Activated CD8-positive, alpha-beta memory T cell treated with anti-CD3 and anti-CD28 coated beads for 48 hours (primary cell): ENCODE measurements at regions not wholly inside any gene's neighbourhood (a gene's known extent, or its start where the extent isn't known, plus 50 kb on each side); places are given as distances from the start of the nearest gene placed in this dataset.
"Not testable (repeated sequence)": the region's sequence is repeated elsewhere in the genome, so short reads cannot be mapped to it uniquely, and the experiment has no call there.

Source experiments
- DNase-seq, 3 experiments: peaks; one replicate each; pipeline ENCODE4 v3.0.0-alpha.2; 2020; ENCODE audit warnings: low read depth in 2 of 3, low spot score in 2 of 3

DNA sequence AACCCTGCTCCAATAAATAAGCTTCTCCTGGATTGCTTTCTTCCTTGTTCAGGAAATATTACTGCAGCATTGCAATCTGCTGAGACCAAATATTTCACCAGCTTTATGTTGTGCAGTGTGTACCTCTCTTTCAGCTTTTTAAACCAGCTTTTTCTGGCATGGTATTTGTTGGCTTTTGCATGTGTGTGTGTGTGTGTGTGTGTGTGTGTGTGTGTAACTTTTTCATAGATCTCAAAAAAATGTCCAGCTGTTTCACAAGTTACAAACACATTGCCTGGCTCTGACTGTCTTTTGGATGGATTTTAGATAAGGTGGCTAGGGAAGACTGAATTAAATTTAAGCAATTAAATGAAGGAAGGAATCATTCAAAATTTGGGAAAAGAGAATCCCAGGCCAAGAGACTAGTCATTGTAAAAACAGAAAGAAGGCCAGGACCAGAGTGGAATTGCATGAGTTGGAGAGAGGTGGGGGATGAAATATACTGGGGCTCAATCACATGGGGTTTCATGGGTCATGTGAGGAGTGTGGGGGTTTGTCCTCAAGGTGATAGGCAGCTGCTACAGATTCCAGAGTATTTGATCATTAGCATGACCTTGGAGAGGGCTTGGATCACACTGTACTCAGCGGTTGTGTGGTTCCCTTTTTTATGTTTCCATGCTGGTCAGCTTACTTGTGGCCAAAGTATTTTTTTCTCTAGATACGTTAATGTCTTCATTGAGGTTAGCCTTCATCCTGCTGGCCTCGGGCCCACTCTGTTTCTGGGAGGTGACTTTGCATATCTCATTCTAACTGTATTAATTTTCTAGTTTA, 357.7 kb upstream of the BOD1L1 start:
- no peak for DNase-seq

DNA sequence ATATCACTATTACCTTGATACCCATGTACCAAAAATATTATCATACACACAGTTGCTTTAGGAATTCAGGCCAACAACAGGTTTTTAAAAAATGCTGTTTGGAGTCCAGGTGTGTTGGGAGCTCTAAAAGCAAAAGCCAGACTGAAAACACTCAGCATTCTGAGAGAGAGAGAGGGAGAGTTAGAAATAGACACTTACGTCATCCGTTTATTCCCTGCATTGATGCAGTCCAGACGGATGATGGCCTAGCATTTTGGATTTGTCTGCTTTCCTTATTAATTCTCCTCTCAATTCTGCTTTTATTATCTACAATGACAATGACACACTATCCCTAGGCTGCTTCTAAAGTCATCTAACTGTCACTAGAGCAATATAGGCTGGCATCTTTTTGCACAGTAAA, 358.3 kb upstream of the BOD1L1 start:
- no peak for DNase-seq

DNA sequence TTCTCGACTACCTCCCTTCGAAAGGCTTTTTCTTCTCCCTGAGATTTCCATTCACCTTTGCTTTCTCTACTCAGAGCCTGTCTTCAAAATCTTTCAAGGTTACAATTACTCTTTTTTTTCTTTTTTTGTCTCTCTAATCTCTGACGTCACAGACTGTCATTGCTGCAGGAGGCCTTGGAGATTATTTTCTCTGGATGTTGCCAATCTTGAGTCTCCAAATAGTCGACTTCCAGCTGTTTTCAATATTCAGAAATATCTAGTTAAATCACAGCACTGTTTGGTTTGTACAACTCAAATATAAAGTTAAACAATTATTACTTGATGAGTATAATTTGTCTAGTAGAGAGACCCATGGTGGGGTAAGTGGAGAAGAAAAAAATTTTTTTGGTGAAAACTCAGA, 359.0 kb upstream of the BOD1L1 start:
- no peak for DNase-seq

DNA sequence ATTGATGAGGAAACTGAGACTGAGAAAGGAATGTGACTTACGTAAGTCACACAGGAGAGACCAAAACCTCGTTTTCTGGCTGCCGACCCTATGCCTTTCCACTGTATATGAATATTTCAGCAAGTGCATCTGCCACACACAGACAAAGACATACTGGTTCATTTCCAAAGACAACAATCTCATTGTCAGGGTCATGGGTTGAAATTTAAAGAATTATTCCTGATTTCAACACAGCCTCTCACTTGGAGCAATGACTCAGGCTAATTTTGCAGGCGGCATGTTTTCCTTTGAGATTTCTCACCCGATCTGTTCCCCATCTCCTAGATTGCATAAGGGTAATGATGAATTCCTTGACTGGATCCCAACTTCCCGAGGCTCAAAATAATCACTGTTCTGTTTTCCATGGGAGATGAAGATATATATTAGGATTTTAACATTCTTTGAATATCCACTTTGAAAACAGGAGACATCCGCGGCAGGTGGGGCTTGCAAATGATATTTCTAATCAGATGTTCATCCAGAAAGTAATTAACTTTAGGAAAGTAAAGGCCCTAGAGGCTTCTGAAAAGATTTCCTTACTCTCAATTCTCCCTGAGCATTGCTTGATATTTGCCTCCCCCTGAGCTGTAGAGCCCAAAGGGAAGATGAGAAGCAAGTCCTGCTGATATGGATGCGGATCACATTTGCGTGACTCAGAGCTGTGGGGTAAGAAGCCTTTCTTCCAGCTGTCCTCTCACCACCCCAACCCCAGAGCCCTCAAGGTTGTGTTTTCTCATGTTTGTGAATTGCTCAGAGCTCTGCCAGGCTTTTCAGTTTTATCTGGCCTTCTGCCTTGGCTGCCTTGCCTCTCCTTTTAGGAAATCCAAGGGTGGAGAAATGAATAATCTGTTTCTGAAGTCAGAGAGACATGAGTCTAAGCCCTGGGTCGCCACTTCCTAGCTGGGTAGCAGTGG, 361.1 kb upstream of the BOD1L1 start:
- DNase-seq: no peak

DNA sequence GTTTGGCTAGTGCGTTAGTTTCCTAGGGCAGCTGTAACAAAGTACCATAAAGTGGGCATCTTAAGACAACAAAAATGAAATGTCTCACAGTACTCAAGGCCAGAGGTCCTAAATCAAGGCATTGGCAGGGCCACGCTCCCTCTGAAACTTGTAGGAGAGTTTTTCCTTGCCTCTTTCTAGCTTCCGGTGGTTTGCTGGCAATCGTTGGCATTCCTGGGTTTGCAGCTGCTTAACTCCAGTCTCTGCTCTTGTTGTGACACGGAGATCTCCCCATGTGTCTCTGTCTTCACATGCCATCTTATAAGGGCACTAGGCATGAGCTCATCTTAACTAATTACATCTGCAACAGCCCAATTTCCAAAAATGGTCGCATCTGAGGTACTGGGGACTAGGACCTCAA, 362.0 kb upstream of the BOD1L1 start:
- no peak for DNase-seq

- DNase-seq: no peak
Observed at GRCh38 chr4:13990596-13991589, 363.4 kb upstream of the BOD1L1 start.

- DNase-seq: no peak
Observed at GRCh38 chr4:13992041-13992440, 364.5 kb upstream of the BOD1L1 start.

GRCh38 chr4:13992975-13993520, 365.5 kb upstream of the BOD1L1 start:
- no peak for DNase-seq

DNA sequence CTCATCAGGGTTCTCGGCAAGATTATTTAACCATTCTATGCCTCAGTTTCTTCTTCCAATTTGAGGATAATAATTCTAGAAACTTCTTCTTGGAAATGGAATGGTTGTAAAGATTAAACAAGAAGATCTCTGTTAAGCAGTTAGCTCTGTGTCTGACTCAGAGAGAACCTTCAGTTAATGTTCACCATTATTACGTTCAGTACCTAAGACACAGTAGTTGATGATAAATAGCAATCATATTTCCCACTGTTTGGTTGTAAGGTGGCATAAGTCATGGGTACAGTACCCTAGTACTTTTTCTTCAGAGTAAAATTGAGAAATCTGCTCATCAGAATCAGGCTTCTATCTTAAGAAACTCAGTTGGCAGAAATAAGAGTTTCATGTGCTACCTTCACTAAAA, 366.5 kb upstream of the BOD1L1 start:
- DNase-seq: no peak

GRCh38 chr4:13998850-13999445, 371.4 kb upstream of the BOD1L1 start:
- DNase-seq: no peak

- no peak for DNase-seq
Observed at GRCh38 chr4:14000091-14000814, 372.7 kb upstream of the BOD1L1 start.

- not testable (repeated sequence) for DNase-seq
Observed at GRCh38 chr4:14002331-14002730, 374.8 kb upstream of the BOD1L1 start.

DNA sequence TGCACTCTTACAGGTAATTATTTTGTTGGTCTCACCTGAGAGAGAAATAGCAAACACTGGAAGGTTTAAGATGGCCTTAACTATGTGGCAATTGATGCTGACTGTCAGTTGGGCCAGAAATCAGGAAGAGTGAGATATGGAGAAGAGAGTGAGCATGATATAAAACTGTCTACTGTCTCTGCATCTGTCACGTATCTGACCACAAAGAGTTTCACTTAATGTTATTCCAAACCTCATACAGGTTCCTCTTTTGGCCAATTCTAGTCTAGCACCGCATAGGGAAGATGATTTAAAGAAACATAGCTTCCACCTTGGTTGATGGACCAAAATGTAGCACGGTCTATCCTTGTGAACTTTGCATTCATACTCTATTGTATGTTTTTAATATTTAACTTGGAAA, 381.0 kb upstream of the BOD1L1 start:
- no peak for DNase-seq

DNA sequence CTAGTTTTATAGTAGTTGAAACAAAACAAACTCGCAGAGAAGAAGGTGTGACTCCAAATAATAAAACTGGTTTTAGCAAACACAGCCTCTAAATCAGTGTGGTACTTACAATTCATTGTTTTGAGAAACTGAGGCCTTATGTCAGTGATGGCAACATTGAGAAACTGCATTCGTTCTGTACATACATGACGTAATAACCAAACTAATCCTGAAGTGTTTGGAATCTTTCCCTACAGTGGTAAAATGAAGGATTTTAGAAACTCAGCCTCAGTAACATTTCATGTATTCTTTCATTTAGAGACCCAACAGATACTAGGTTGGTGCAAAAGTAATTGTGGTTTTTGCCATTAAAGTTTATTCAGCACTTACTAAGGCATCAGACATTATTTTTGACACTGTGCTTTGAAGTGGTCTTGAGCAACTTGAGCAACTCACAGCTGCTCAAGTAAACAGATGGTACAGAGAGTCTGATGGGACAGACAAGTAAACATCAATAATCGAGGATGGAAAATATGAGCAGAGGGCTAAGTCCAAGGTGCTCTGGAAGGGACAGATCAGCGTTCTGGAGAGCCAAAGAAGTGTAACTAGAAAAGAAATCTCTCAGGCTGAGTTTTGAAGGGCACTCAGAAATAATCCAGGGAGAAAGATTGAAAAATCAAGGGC, 390.8 kb upstream of the BOD1L1 start:
- DNase-seq: no peak

DNA sequence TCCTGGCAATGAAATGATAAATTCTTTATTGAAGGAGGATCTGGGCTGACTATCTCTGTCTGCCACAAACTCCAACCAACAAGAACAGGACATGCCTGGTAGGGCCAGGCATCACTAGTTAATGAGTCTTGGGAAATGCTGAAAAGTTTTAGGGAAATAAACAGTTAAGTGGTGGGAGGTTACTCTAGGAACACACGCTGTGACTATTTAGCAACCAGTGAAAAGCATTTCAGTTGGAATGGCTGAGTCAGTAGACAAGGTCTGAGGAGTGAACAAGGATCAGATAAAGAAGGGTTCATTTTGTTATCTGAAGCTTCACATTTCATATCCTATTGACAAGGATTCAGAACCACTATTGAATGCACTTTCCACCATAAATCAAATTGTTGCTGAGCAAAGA, 394.9 kb upstream of the BOD1L1 start:
- DNase-seq: no peak

GRCh38 chr4:14023036-14023435, 395.5 kb upstream of the BOD1L1 start:
- no peak for DNase-seq

DNA sequence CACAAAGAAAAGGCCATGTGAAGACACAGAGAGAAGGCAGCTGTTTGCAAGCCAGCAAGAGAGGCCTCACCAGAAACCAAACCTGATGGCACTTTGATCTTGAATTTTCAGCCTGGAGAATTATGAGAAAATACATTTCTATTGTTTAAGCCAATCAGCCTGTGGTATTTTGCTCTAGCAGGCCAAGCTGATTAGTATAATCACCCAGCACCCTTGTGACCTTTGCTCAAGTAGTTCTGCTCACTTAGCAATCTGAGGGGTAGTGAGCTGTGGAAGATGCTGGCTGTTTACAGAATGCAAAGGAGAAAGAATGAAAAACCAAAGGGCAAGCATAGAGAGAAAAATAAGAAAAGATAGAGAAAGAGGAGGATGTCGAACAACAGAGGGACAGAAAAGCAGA, 396.4 kb upstream of the BOD1L1 start:
- no peak for DNase-seq

- DNase-seq: no peak
Observed at GRCh38 chr4:14025111-14025510, 397.6 kb upstream of the BOD1L1 start.

DNA sequence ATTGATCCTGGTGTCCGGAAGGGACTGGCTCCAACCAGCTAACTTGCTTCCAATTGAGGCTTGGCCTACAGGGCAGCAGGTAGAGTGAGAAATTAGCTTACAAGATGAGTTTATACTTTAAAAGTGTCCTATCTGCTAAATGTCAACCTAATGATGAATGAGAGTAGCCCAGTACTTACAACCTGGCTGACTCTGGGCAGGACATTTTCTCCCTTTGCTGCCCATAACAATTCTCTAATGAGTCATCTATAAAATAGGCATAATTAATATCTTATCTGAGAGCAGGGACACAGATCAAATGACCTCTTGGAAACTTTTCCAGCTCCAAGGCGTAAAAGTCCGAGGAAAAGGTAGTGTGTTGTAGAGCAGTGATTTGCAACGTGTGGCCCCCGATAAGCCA, 398.4 kb upstream of the BOD1L1 start:
- no peak for DNase-seq
